Stimulated activated naive B cell treated with anti-CD40 and anti-IgM and Interleukin-4, amounts not matched to agents 10 μg/mL and 1 μg/mL and 100 μg/mL, for 72 hours (primary cell): ENCODE measurements at regions not wholly inside any gene's neighbourhood (a gene's known extent, or its start where the extent isn't known, plus 50 kb on each side); places are given as distances from the start of the nearest gene placed in this dataset.
"Not testable (repeated sequence)": the region's sequence is repeated elsewhere in the genome, so short reads cannot be mapped to it uniquely, and the experiment has no call there.

Source experiments
- ATAC-seq, 2 donors: fragments of 150-1000 bp; cut with Tn5 transposase; replicated peaks; 2 replicates each; pipeline ENCODE4 v1.10.0; 2021; ENCODE audit warnings: moderate library complexity in 1 of 2
- DNase-seq: peaks from one replicate; pipeline ENCODE4 v3.0.0; 2021
- H3K27ac Mint-ChIP-seq: one replicate; pipeline ENCODE4 v1.8.0; 2022; ENCODE audit warnings: mild to moderate bottlenecking, mixed read lengths
- H3K27me3 Mint-ChIP-seq, 2 donors: one replicate each; pipeline ENCODE4 v1.8.0; 2022; ENCODE audit warnings: mixed read lengths in 2 of 2
- H3K36me3 Mint-ChIP-seq, 2 donors: one replicate each; pipeline ENCODE4 v1.8.0; 2022; ENCODE audit warnings: mixed read lengths in 2 of 2, mild to moderate bottlenecking in 1 of 2
- H3K4me1 Mint-ChIP-seq, 2 donors: one replicate each; pipeline ENCODE4 v1.8.0; 2022; ENCODE audit warnings: mixed read lengths in 2 of 2, mild to moderate bottlenecking in 1 of 2
- H3K4me3 Mint-ChIP-seq, 2 donors: one replicate each; pipeline ENCODE4 v1.8.0; 2022; ENCODE audit warnings: mild to moderate bottlenecking in 2 of 2, mixed read lengths in 2 of 2, moderate library complexity in 1 of 2
- H3K9me3 Mint-ChIP-seq, 2 donors: one replicate each; pipeline ENCODE4 v1.8.0; 2022; ENCODE audit warnings: mixed read lengths in 2 of 2, mild to moderate bottlenecking in 1 of 2

GRCh38 chr4:3381208-3381607, 60.6 kb upstream of the HGFAC start:
- Mint-ChIP-seq H3K9me3 (peaks cover 26 to 28% of the 10 kb centered on the region in 2 donors), H3K27me3 (peaks cover 0 to 10% of the 10 kb centered on the region in 2 donors), H3K36me3 (peaks cover 8 to 34% of the 10 kb centered on the region in 2 donors), H3K4me1 (peaks cover 9 to 18% of the 10 kb centered on the region in 2 donors)
- not testable (repeated sequence) for ATAC-seq, DNase-seq, H3K4me3 Mint-ChIP-seq, H3K27ac Mint-ChIP-seq

DNA sequence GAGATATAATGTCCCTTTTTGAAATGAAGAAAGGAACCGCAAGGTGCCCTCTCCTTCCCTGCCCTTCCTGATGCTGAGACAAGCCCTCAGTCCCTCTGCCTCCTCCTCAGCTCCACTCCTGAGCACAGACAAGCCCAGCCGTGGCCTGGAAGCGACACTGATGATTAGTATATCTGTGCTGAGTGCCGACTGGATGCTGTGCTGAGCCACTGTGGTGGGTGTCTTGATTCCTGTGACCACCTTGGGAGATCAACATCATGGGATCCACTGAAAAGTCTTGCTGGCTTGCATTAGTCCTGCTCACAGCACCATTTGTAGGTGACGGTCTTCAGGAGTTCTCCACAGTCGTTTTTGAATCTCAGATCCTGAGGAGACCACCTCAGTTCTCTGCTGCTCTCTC, 59.5 kb upstream of the HGFAC start:
- Mint-ChIP-seq H3K27ac (no peak overlapping the region), H3K4me1 (peaks cover 15 to 29% of the 10 kb centered on the region in 2 donors), H3K36me3 (peaks cover 8 to 34% of the 10 kb centered on the region in 2 donors)

GRCh38 chr4:3384391-3384770, 57.4 kb upstream of the HGFAC start:
- DNase-seq (no peak), ATAC-seq (no peak)
- Mint-ChIP-seq H3K9me3 (peaks cover 17 to 22% of the 10 kb centered on the region in 2 donors), H3K4me1 (peaks cover 30 to 50% of the 10 kb centered on the region in 2 donors), H3K27me3 (peaks cover 3 to 10% of the 10 kb centered on the region in 2 donors), H3K36me3 (peaks cover 6 to 24% of the 10 kb centered on the region in 2 donors), H3K4me3 (no peak overlapping the region), H3K27ac (no peak overlapping the region)

More for the DNA sequence above, 59.5 kb upstream of the HGFAC start:
- ATAC-seq, result no peak
- no peak overlapping the region for H3K4me3 Mint-ChIP-seq
- no peak for DNase-seq
- peaks cover 26 to 28% of the 10 kb centered on the region in 2 donors for H3K9me3 Mint-ChIP-seq
- peaks cover 0 to 10% of the 10 kb centered on the region in 2 donors for H3K27me3 Mint-ChIP-seq

GRCh38 chr4:3384771-3385710, 56.7 kb upstream of the HGFAC start:
- H3K4me3 Mint-ChIP-seq, result peak overlapping the region; percentile 53
- ATAC-seq (no peak), DNase-seq (no peak)
- H3K27ac Mint-ChIP-seq, result peak overlapping the region; percentile 93
- peaks cover 34 to 57% of the 10 kb centered on the region in 2 donors for H3K4me1 Mint-ChIP-seq
- H3K9me3 Mint-ChIP-seq, result peaks cover 10 to 17% of the 10 kb centered on the region in 2 donors
- H3K27me3 Mint-ChIP-seq, result peaks cover 6 to 14% of the 10 kb centered on the region in 2 donors
- peaks cover 6 to 19% of the 10 kb centered on the region in 2 donors for H3K36me3 Mint-ChIP-seq

GRCh38 chr4:3385711-3386420, 55.9 kb upstream of the HGFAC start:
- ATAC-seq (no peak), DNase-seq (no peak)
- Mint-ChIP-seq H3K4me3 (peak overlapping the region; percentile 53), H3K4me1 (peaks cover 37 to 61% of the 10 kb centered on the region in 2 donors), H3K36me3 (peaks cover 5 to 13% of the 10 kb centered on the region in 2 donors), H3K27me3 (peaks cover 12 to 21% of the 10 kb centered on the region in 2 donors), H3K9me3 (peaks cover 6 to 10% of the 10 kb centered on the region in 2 donors), H3K27ac (peak overlapping the region; percentile 93)

GRCh38 chr4:3386526-3386925, 55.2 kb upstream of the HGFAC start:
- Mint-ChIP-seq H3K4me1 (peaks cover 37 to 61% of the 10 kb centered on the region in 2 donors), H3K9me3 (peaks cover 4 to 5% of the 10 kb centered on the region in 2 donors), H3K27me3 (peaks cover 12 to 21% of the 10 kb centered on the region in 2 donors), H3K36me3 (peaks cover 3 to 9% of the 10 kb centered on the region in 2 donors), H3K4me3 (no peak overlapping the region), H3K27ac (no peak overlapping the region)
- ATAC-seq (no peak), DNase-seq (no peak)

GRCh38 chr4:3387154-3387942, 54.4 kb upstream of the HGFAC start:
- Mint-ChIP-seq H3K4me3 (peak overlapping the region; percentile 83 to 86), H3K27me3 (peaks cover 17 to 21% of the 10 kb centered on the region in 2 donors), H3K9me3 (peaks cover 1 to 4% of the 10 kb centered on the region in 2 donors), H3K27ac (peak overlapping the region; percentile 98), H3K36me3 (peaks cover 3 to 9% of the 10 kb centered on the region in 2 donors), H3K4me1 (peaks cover 37 to 61% of the 10 kb centered on the region in 2 donors)
- ATAC-seq (peak; percentile 58 to 64), DNase-seq (no peak)

DNA sequence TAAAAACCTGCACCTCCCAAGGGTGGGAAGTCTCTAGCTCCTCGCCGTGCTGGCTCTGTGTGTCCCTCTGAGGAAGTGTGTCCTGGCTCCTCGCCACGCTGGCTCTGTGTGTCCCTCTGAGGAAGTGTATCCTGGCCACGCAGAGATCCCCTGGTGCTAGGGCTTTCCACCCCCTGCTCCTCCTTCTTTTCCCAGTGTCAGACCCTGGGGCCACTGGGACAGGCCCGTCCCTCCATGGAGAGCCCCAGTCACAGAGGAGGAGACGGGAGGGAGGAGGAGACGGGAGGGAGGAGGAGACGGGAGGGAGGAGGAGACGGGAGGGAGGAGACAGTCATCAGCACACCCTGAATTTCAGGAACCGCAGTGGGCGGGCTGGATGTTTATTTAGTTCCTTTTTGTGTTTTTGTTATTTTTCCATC, 53.8 kb upstream of the HGFAC start:
- Mint-ChIP-seq H3K9me3 (no peaks in the 10 kb centered on the region), H3K36me3 (peaks cover 0 to 4% of the 10 kb centered on the region in 2 donors), H3K4me1 (peaks cover 37 to 55% of the 10 kb centered on the region in 2 donors), H3K27me3 (peaks cover 20 to 21% of the 10 kb centered on the region in 2 donors), H3K4me3 (peak overlapping the region; percentile 83 to 86), H3K27ac (peak overlapping the region; percentile 98)
- DNase-seq (no peak), ATAC-seq (peak; percentile 51 to 56)

- H3K27ac Mint-ChIP-seq, result peak overlapping the region; percentile 98
- H3K27me3 Mint-ChIP-seq, result peaks cover 23 to 28% of the 10 kb centered on the region in 2 donors
- peaks cover 0 to 4% of the 10 kb centered on the region in 2 donors for H3K36me3 Mint-ChIP-seq
- peak overlapping the region; percentile 83 to 86 for H3K4me3 Mint-ChIP-seq
- ATAC-seq (peak; percentile 86), DNase-seq (peak; percentile 65)
- H3K9me3 Mint-ChIP-seq, result no peaks in the 10 kb centered on the region
- H3K4me1 Mint-ChIP-seq, result peaks cover 37 to 55% of the 10 kb centered on the region in 2 donors
These were observed 53.1 kb upstream of the HGFAC start for GRCh38 chr4:3388471-3389232.

GRCh38 chr4:3389233-3390215, 52.2 kb upstream of the HGFAC start:
- Mint-ChIP-seq H3K27ac (peak overlapping the region; percentile 95), H3K4me1 (peaks cover 37 to 55% of the 10 kb centered on the region in 2 donors), H3K27me3 (peaks cover 24 to 33% of the 10 kb centered on the region in 2 donors), H3K9me3 (no peaks in the 10 kb centered on the region), H3K36me3 (peaks cover 0 to 4% of the 10 kb centered on the region in 2 donors), H3K4me3 (peak overlapping the region; percentile 79 to 86)
- peak; percentile 2 to 10 for ATAC-seq
- DNase-seq, result no peak

GRCh38 chr4:3390288-3390811, 51.4 kb upstream of the HGFAC start:
- Mint-ChIP-seq H3K9me3 (no peaks in the 10 kb centered on the region), H3K36me3 (peaks cover 0 to 3% of the 10 kb centered on the region in 2 donors), H3K27ac (peak overlapping the region; percentile 94), H3K27me3 (peaks cover 24 to 30% of the 10 kb centered on the region in 2 donors), H3K4me3 (peak overlapping the region; percentile 49 to 70), H3K4me1 (peaks cover 35 to 52% of the 10 kb centered on the region in 2 donors)
- DNase-seq (no peak), ATAC-seq (no peak)

- peaks cover 23 to 24% of the 10 kb centered on the region in 2 donors for H3K27me3 Mint-ChIP-seq
- no peak overlapping the region for H3K27ac Mint-ChIP-seq
- H3K9me3 Mint-ChIP-seq, result no peaks in the 10 kb centered on the region
- ATAC-seq (no peak), DNase-seq (no peak)
- no peak overlapping the region for H3K4me3 Mint-ChIP-seq
- no peaks in the 10 kb centered on the region for H3K36me3 Mint-ChIP-seq
- peaks cover 28 to 41% of the 10 kb centered on the region in 2 donors for H3K4me1 Mint-ChIP-seq
These were observed 50.3 kb upstream of the HGFAC start for GRCh38 chr4:3391422-3391821.
